ENCODE measurements at regions not wholly inside any gene's neighbourhood (a gene's known extent, or its start where the extent isn't known, plus 50 kb on each side); places are given as distances from the start of the nearest gene placed in this dataset.

- no peak for DNase-seq (ENCODE audit: low spot score)
- no peak for TF ChIP-seq CTCF (IDR thresholded peaks at IDR 0.05; ENCODE audit: extremely low read depth, missing control alignments)
These were observed 320.0 kb upstream of the ARRDC3 start for GRCh38 chr5:91703128-91703527.

GRCh38 chr5:91699429-91699828 is 316.3 kb upstream of the ARRDC3 start:
- no peak for TF ChIP-seq CTCF (IDR thresholded peaks at IDR 0.05; ENCODE audit: extremely low read depth, missing control alignments)
- no peak for DNase-seq (ENCODE audit: low spot score)

GRCh38 chr5:91691592-91691991 is 308.5 kb upstream of the ARRDC3 start:
- no peak for DNase-seq (ENCODE audit: low spot score)
- TF ChIP-seq CTCF (IDR thresholded peaks at IDR 0.05; ENCODE audit: extremely low read depth, missing control alignments), result no peak

- no peak for DNase-seq (ENCODE audit: low spot score)
- no peak for TF ChIP-seq CTCF (IDR thresholded peaks at IDR 0.05; ENCODE audit: extremely low read depth, missing control alignments)
These were observed 307.8 kb upstream of the ARRDC3 start for GRCh38 chr5:91690921-91691320.

- TF ChIP-seq CTCF (IDR thresholded peaks at IDR 0.05; ENCODE audit: extremely low read depth, missing control alignments), result no peak
- no peak for DNase-seq (ENCODE audit: low spot score)
These were observed 304.3 kb upstream of the ARRDC3 start for GRCh38 chr5:91687430-91687829.

GRCh38 chr5:91684625-91685024 is 301.5 kb upstream of the ARRDC3 start:
- no peak for TF ChIP-seq CTCF (IDR thresholded peaks at IDR 0.05; ENCODE audit: extremely low read depth, missing control alignments)
- DNase-seq (ENCODE audit: low spot score), result no peak

- no peak for TF ChIP-seq CTCF (IDR thresholded peaks at IDR 0.05; ENCODE audit: extremely low read depth, missing control alignments)
- no peak for DNase-seq (ENCODE audit: low spot score)
These were observed 287.4 kb upstream of the ARRDC3 start for GRCh38 chr5:91670563-91670962.

Data from GM20000 (cell line).